K562 (cell line): ENCODE measurements at regions not wholly inside any gene's neighbourhood (a gene's known extent, or its start where the extent isn't known, plus 50 kb on each side); places are given as distances from the start of the nearest gene placed in this dataset.
"Not testable (repeated sequence)": the region's sequence is repeated elsewhere in the genome, so short reads cannot be mapped to it uniquely, and the experiment has no call there.

ENCODE experiments used
- ATAC-seq: fragments of 200-7000 bp; cut with Tn5 transposase; 3 replicates; pipeline ENCODE4 v1.9.1; 2020; ENCODE audit warnings: moderate library complexity
- BruUV-seq: library from RNA; stranded (reverse); fragments of 400-500 nt; replicated peaks from 2 replicates; lab custom pipeline; 2021; lab: Mats Ljungman, UMichigan
- CTCF ChIA-PET: fragments of 300-600 bp; formaldehyde crosslinking; extraction: SDS; loops from one replicate; lab custom pipeline; 2021; ENCODE audit warnings: low intra/inter-chr PET ratio; lab: Yijun Ruan, JAX
- POLR2A ChIA-PET: fragments of 300-600, 350-650 bp; sonication (Branson Sonifier 250); formaldehyde crosslinking; extraction: SDS; loops from one replicate; lab custom pipeline; 2021; ENCODE audit warnings: antibody characterized with exemption, inconsistent platforms; lab: Yijun Ruan, JAX
- DNase-seq, 4 experiments: peaks; one replicate each; pipeline versions ENCODE4 v3.0.0 to v3.0.0-alpha.2; 2011 to 2018; ENCODE audit warnings: low spot score in 3 of 4, mixed read lengths in 3 of 4; ENCODE audit errors: extremely low read depth in 1 of 4
- FAIRE-seq: peaks from 2 replicates; lab custom pipeline; 2011; peaks lifted over from hg19 to GRCh38; lab: Jason Lieb, UNC
- H2AFZ ChIP-seq: 2 replicates; pipeline ENCODE4 v1.6.0; 2011; ENCODE audit warnings: low read depth, low read length, control low read depth, inconsistent platforms
- H3K27ac ChIP-seq: fragments of 200-600 bp; 3 replicates; pipeline ENCODE4 v1.8.0; 2011; ENCODE audit warnings: low read depth, mild to moderate bottlenecking, control low read depth, inconsistent platforms, low read length, moderate library complexity, mixed read lengths; ENCODE audit errors: extremely low read depth
- H3K27me3 ChIP-seq, 2 experiments: fragments of 300-600 bp in 1 of 2; 2 replicates in 1 of 2; 3 replicates in 1 of 2; pipeline versions ENCODE4 v1.6.0 to v1.8.0; 2011; ENCODE audit warnings: inconsistent platforms in 2 of 2, low read length in 2 of 2, mild to moderate bottlenecking in 1 of 2, mixed read lengths in 1 of 2, moderate library complexity in 1 of 2; ENCODE audit not compliant: control insufficient read depth in 2 of 2, insufficient read depth in 2 of 2
- H3K36me3 ChIP-seq: fragments of 300-600 bp; 3 replicates; pipeline ENCODE4 v1.8.0; 2011; ENCODE audit warnings: mild to moderate bottlenecking, low read length, inconsistent platforms; ENCODE audit not compliant: control insufficient read depth, insufficient read depth
- H3K4me1 ChIP-seq, 2 experiments: fragments of 200-600 bp in 1 of 2; replicated peaks in 1 of 2; 2 replicates in 1 of 2; 3 replicates in 1 of 2; pipeline versions ENCODE4 v1.5.1 to v1.8.0; 2011; ENCODE audit warnings: inconsistent platforms in 2 of 2, low read length in 2 of 2, mild to moderate bottlenecking in 1 of 2, mixed read lengths in 1 of 2, moderate library complexity in 1 of 2; ENCODE audit not compliant: control insufficient read depth in 2 of 2, insufficient read depth in 2 of 2
- H3K4me2 ChIP-seq: 2 replicates; pipeline ENCODE4 v1.6.1; 2011; ENCODE audit warnings: low read length, control low read depth, inconsistent platforms, mixed read lengths; ENCODE audit not compliant: insufficient read depth
- H3K4me3 ChIP-seq: fragments of 200-600 bp; sonication (generic), shearing (Covaris generic); 2 replicates; pipeline ENCODE4 v1.5.1; 2016; ENCODE audit warnings: control low read depth, inconsistent platforms
- H3K79me2 ChIP-seq: fragments of 200-600 bp; 3 replicates; pipeline ENCODE4 v1.8.0; 2011; ENCODE audit warnings: low read length, inconsistent platforms; ENCODE audit not compliant: control insufficient read depth, insufficient read depth
- H3K9ac ChIP-seq, 2 experiments: 2 replicates each; pipeline versions ENCODE4 v1.6.0 to v1.6.1; 2011; ENCODE audit warnings: low read depth in 2 of 2, low read length in 2 of 2, control low read depth in 1 of 2, inconsistent platforms in 1 of 2, mild to moderate bottlenecking in 1 of 2, mixed read lengths in 1 of 2; ENCODE audit not compliant: insufficient read depth in 1 of 2
- H3K9me1 ChIP-seq: one replicate; pipeline ENCODE4 v1.6.0; 2011; ENCODE audit warnings: inconsistent platforms, mild to moderate bottlenecking, low read length, moderate library complexity; ENCODE audit not compliant: control insufficient read depth, insufficient read depth
- H3K9me3 ChIP-seq: replicated peaks from 2 replicates; pipeline ENCODE4 v1.5.1; 2011; ENCODE audit warnings: low read depth, low read length, inconsistent platforms; ENCODE audit not compliant: control insufficient read depth, insufficient read depth
- H4K20me1 ChIP-seq: replicated peaks from 2 replicates; pipeline ENCODE4 v1.6.1; 2011; ENCODE audit warnings: low read length, inconsistent platforms, mixed read lengths; ENCODE audit not compliant: control insufficient read depth, insufficient read depth
- RUNX1 ChIP-seq: sonication (generic); IDR thresholded peaks from 2 replicates; pipeline ENCODE4 v1.6.1; 2016; ENCODE audit warnings: antibody characterized with exemption, low read depth
- TAF9B ChIP-seq: fragments of 450-650 bp; IDR thresholded peaks from 2 replicates; pipeline ENCODE4 v1.6.1; 2018; ENCODE audit warnings: mild to moderate bottlenecking; ENCODE audit not compliant: partially characterized antibody
- WGBS: fragments of 100-300 bp; shearing (Covaris generic); methylation state at CpG from one replicate; pipeline ENCODE4 v1.1.6; 2016; ENCODE audit warnings: low coverage, mixed read lengths; ENCODE audit not compliant: insufficient coverage; ENCODE audit errors: missing lambda C conversion rate; 5-methylcytosine and 5-hydroxymethylcytosine counted together
- in situ Hi-C: fragments of 300-500 bp; cut with MboI; formaldehyde crosslinking; loops from 4 replicates; pipeline ENCODE4 v1.15.0; 2018; ENCODE audit warnings: inconsistent platforms, mixed read lengths
- intact Hi-C: fragments of 100-400 bp; cut with micrococcal nuclease; formaldehyde crosslinking; loops from 2 replicates; pipeline ENCODE4 v1.14.2; 2022

GRCh38 chr9:97132865-97133264 is 93.9 kb upstream of the CTSV start:
- Histone ChIP-seq H3K9me3 (no peaks in the 10 kb centered on the region), H3K27me3 (no peaks in the 10 kb centered on the region), H3K79me2 (no peaks in the 10 kb centered on the region), H3K9ac (no peak overlapping the region), H3K4me3 (no peak overlapping the region), H3K4me1 (no peaks in the 10 kb centered on the region; a peak in 2 of 5 replicates), H3K9me1 (no peaks in the 10 kb centered on the region), H3K36me3 (no peaks in the 10 kb centered on the region), H3K4me2 (no peak overlapping the region), H2AFZ (no peak overlapping the region), H3K27ac (no peak overlapping the region), H4K20me1 (no peaks in the 10 kb centered on the region)
- ATAC-seq (no peak), DNase-seq (no peak), FAIRE-seq (no peak)
- intact Hi-C loops (no loop called here), in situ Hi-C loops (no loop called here)
- 21% methylated on average over 2 of the region's 2 CpGs for WGBS
- no TSS peak for BruUV-seq
- POLR2A ChIA-PET, result no interaction called here
- no peak for TF ChIP-seq TAF9B
- no peak for TF ChIP-seq RUNX1
- CTCF ChIA-PET, result no interaction called here

- H4K20me1 ChIP-seq, H3K9me1 ChIP-seq, H3K27ac ChIP-seq, DNase-seq, FAIRE-seq, BruUV-seq, intact Hi-C loops, H3K9ac ChIP-seq, H3K4me2 ChIP-seq, H3K36me3 ChIP-seq, ATAC-seq, H2AFZ ChIP-seq, H3K79me2 ChIP-seq, H3K27me3 ChIP-seq, POLR2A ChIA-PET, CTCF ChIA-PET, H3K4me1 ChIP-seq, in situ Hi-C loops, H3K4me3 ChIP-seq, H3K9me3 ChIP-seq: not testable (repeated sequence)
- 23% methylated on average over 16 of the region's 16 CpGs for WGBS
Measured at GRCh38 chr9:97130864-97131263, 91.9 kb upstream of the CTSV start.

- H3K9me1 ChIP-seq, H3K4me2 ChIP-seq, H3K4me1 ChIP-seq, BruUV-seq, intact Hi-C loops, DNase-seq, H3K79me2 ChIP-seq, H2AFZ ChIP-seq, H3K9me3 ChIP-seq, H3K9ac ChIP-seq, FAIRE-seq, H3K27ac ChIP-seq, in situ Hi-C loops, H3K36me3 ChIP-seq, POLR2A ChIA-PET, H4K20me1 ChIP-seq, CTCF ChIA-PET, H3K27me3 ChIP-seq, ATAC-seq, H3K4me3 ChIP-seq: not testable (repeated sequence)
- WGBS, result 61% methylated on average over 12 of the region's 27 CpGs
Measured at GRCh38 chr9:97130387-97130786, 91.4 kb upstream of the CTSV start.
